BLaER1 (cell line): ENCODE measurements at regions not wholly inside any gene's neighbourhood (a gene's known extent, or its start where the extent isn't known, plus 50 kb on each side); places are given as distances from the start of the nearest gene placed in this dataset.

ENCODE experiments used
- H3K27ac ChIP-seq: shearing (Covaris generic); formaldehyde crosslinking; 2 replicates; pipeline ENCODE4 v1.8.1; 2022
- H3K27me3 ChIP-seq: shearing (Covaris generic); formaldehyde crosslinking; 2 replicates; pipeline ENCODE4 v1.8.1; 2022
- H3K36me3 ChIP-seq: shearing (Covaris generic); formaldehyde crosslinking; 2 replicates; pipeline ENCODE4 v1.8.1; 2022
- H3K4me1 ChIP-seq: shearing (Covaris generic); formaldehyde crosslinking; 2 replicates; pipeline ENCODE4 v1.8.1; 2022
- H3K4me2 ChIP-seq: shearing (Covaris generic); formaldehyde crosslinking; 2 replicates; pipeline ENCODE4 v1.8.1; 2022
- H3K4me3 ChIP-seq: shearing (Covaris generic); formaldehyde crosslinking; 2 replicates; pipeline ENCODE4 v1.8.1; 2022
- H3K9ac ChIP-seq: shearing (Covaris generic); formaldehyde crosslinking; 2 replicates; pipeline ENCODE4 v1.8.1; 2022
- H3K9me3 ChIP-seq: shearing (Covaris generic); formaldehyde crosslinking; 2 replicates; pipeline ENCODE4 v1.8.1; 2022
- H4K20me1 ChIP-seq: shearing (Covaris generic); formaldehyde crosslinking; 2 replicates; pipeline ENCODE4 v1.8.1; 2022
- Cebpa-rat ChIP-seq: shearing (Covaris generic); IDR thresholded peaks from 2 replicates; pipeline ENCODE4 v1.8.1; 2022

DNA sequence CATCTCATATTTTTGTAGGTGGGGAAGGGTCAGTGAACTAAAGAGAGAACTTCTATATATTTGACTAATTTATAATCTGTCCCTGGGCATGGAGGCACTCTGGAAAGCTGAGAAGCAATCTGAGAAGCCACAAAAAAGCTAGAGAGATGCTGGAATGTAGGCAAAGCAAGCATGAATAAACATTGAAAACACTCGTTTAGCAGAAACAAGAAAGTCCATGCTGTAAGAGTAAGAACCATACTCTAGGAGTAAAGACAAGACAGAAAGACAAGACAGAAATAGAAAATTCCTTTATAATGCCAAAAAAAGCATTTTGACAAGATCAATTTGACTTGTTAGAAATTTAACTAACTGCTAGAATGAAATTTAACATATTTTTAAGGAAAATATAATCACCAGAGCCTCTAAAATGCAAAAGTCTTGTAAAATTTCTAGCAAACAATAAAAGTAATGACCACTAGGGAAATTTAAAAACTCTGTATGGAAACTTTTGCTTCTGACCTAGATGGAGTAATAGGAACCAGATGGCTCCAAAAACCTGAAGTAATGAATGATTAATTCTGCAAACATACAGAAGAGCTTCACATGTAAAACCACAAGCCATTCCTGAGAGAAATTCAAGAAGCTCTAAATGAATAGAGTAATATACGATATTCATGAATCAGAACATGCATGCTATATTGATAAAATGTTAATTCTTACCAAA, 625.7 kb upstream of the PTCHD4 start:
- no peaks in the 10 kb centered on the region for H3K27me3 ChIP-seq
- no peaks in the 10 kb centered on the region for H4K20me1 ChIP-seq
- H3K9me3 ChIP-seq: peaks cover 2% of the 10 kb centered on the region; the same call in 1 of the 2 replicates
- no peak overlapping the region for H3K4me2 ChIP-seq
- no peak overlapping the region for H3K9ac ChIP-seq
- no peak for TF ChIP-seq Cebpa-rat
- no peaks in the 10 kb centered on the region for H3K36me3 ChIP-seq
- no peak overlapping the region for H3K27ac ChIP-seq
- no peaks in the 10 kb centered on the region for H3K4me1 ChIP-seq
- H3K4me3 ChIP-seq: no peak overlapping the region

- Histone ChIP-seq H3K9me3 (peaks cover 9% of the 10 kb centered on the region; the same call in 1 of the 2 replicates), H3K27ac (no peak overlapping the region), H3K4me3 (no peak overlapping the region), H3K27me3 (no peaks in the 10 kb centered on the region), H3K4me1 (no peaks in the 10 kb centered on the region), H4K20me1 (no peaks in the 10 kb centered on the region), H3K36me3 (no peaks in the 10 kb centered on the region), H3K9ac (no peak overlapping the region), H3K4me2 (no peak overlapping the region)
- no peak for TF ChIP-seq Cebpa-rat
Observed at GRCh38 chr6:48735846-48736245, 624.8 kb upstream of the PTCHD4 start.

- H3K4me1 ChIP-seq: no peaks in the 10 kb centered on the region
- H4K20me1 ChIP-seq: no peaks in the 10 kb centered on the region
- peaks cover 9% of the 10 kb centered on the region; the same call in 1 of the 2 replicates for H3K9me3 ChIP-seq
- no peaks in the 10 kb centered on the region for H3K36me3 ChIP-seq
- H3K9ac ChIP-seq: no peak overlapping the region
- no peak overlapping the region for H3K4me2 ChIP-seq
- H3K4me3 ChIP-seq: no peak overlapping the region
- no peak overlapping the region for H3K27ac ChIP-seq
- TF ChIP-seq Cebpa-rat: no peak
- no peaks in the 10 kb centered on the region for H3K27me3 ChIP-seq
Observed at GRCh38 chr6:48733581-48733980, 622.6 kb upstream of the PTCHD4 start.

- Histone ChIP-seq H3K27ac (no peak overlapping the region), H3K9ac (no peak overlapping the region), H3K9me3 (no peaks in the 10 kb centered on the region), H4K20me1 (no peaks in the 10 kb centered on the region), H3K36me3 (no peaks in the 10 kb centered on the region), H3K4me3 (no peak overlapping the region), H3K27me3 (no peaks in the 10 kb centered on the region), H3K4me2 (peak overlapping the region; percentile 41), H3K4me1 (peaks cover 15% of the 10 kb centered on the region)
- no peak for TF ChIP-seq Cebpa-rat
Observed at GRCh38 chr6:48714699-48715098, 603.7 kb upstream of the PTCHD4 start.

- no peak overlapping the region for H3K9ac ChIP-seq
- H3K4me2 ChIP-seq: peak overlapping the region; percentile 41
- H3K27ac ChIP-seq: no peak overlapping the region
- H3K36me3 ChIP-seq: no peaks in the 10 kb centered on the region
- peaks cover 15% of the 10 kb centered on the region for H3K4me1 ChIP-seq
- no peaks in the 10 kb centered on the region for H4K20me1 ChIP-seq
- H3K4me3 ChIP-seq: no peak overlapping the region
- H3K27me3 ChIP-seq: no peaks in the 10 kb centered on the region
- no peaks in the 10 kb centered on the region for H3K9me3 ChIP-seq
- no peak for TF ChIP-seq Cebpa-rat
Observed at GRCh38 chr6:48714250-48714649, 603.3 kb upstream of the PTCHD4 start.

DNA sequence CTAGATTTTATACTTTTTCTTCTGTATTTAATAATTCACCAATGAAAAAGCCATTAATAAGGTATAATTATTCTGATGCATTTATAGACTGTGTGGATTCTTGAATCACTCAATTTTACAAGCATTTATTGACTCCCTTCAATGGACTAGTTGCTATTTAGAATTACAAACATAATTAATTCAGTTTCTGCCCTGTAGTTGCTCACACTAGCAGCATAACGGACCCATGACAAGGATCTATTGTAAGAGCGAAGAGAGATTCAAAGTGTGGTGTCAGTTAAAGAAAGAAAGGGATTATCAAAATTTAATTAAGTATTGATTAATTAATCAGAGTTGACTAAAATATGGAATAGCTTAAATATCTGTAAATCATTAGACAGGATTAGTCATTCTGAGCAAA, 602.6 kb upstream of the PTCHD4 start:
- no peaks in the 10 kb centered on the region for H4K20me1 ChIP-seq
- no peaks in the 10 kb centered on the region for H3K27me3 ChIP-seq
- peak overlapping the region; percentile 41 for H3K4me2 ChIP-seq
- H3K27ac ChIP-seq: no peak overlapping the region
- no peaks in the 10 kb centered on the region for H3K36me3 ChIP-seq
- no peak overlapping the region for H3K4me3 ChIP-seq
- peaks cover 15% of the 10 kb centered on the region for H3K4me1 ChIP-seq
- H3K9me3 ChIP-seq: no peaks in the 10 kb centered on the region
- no peak for TF ChIP-seq Cebpa-rat
- no peak overlapping the region for H3K9ac ChIP-seq

GRCh38 chr6:48706310-48706709, 595.3 kb upstream of the PTCHD4 start:
- Histone ChIP-seq H3K27ac (no peak overlapping the region), H3K9ac (no peak overlapping the region), H3K4me1 (no peaks in the 10 kb centered on the region), H4K20me1 (no peaks in the 10 kb centered on the region), H3K27me3 (no peaks in the 10 kb centered on the region), H3K4me2 (no peak overlapping the region), H3K4me3 (no peak overlapping the region), H3K9me3 (no peaks in the 10 kb centered on the region), H3K36me3 (no peaks in the 10 kb centered on the region)
- no peak for TF ChIP-seq Cebpa-rat

GRCh38 chr6:48701572-48701971, 590.6 kb upstream of the PTCHD4 start:
- Histone ChIP-seq H4K20me1 (no peaks in the 10 kb centered on the region), H3K4me2 (no peak overlapping the region), H3K4me1 (peaks cover 6% of the 10 kb centered on the region; the same call in 1 of the 2 replicates), H3K36me3 (no peaks in the 10 kb centered on the region), H3K4me3 (no peak overlapping the region), H3K9me3 (no peaks in the 10 kb centered on the region), H3K27me3 (no peaks in the 10 kb centered on the region), H3K27ac (no peak overlapping the region), H3K9ac (no peak overlapping the region)
- no peak for TF ChIP-seq Cebpa-rat

DNA sequence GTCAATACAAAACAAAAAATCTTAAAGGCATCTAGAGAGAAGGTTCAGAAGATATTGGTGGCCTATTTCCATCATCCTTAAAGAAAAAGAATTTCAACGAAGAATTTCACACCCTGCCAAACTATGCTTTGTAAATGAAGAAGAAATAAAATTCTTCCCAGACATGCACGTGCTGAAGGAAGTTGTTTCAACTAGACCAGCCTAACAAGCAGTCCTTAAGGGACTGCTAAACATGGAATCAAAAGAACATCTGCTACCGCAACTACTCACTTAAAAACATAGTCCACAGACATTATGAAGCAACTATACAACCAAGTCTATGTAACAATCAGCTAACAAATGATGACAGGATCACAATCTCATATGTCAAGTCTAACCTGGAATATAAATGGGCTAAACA, 584.9 kb upstream of the PTCHD4 start:
- TF ChIP-seq Cebpa-rat: no peak
- peaks cover 21% of the 10 kb centered on the region for H3K9me3 ChIP-seq
- no peaks in the 10 kb centered on the region for H4K20me1 ChIP-seq
- H3K4me1 ChIP-seq: peaks cover 6% of the 10 kb centered on the region; the same call in 1 of the 2 replicates
- no peak overlapping the region for H3K9ac ChIP-seq
- no peak overlapping the region for H3K4me2 ChIP-seq
- H3K27me3 ChIP-seq: no peaks in the 10 kb centered on the region
- H3K27ac ChIP-seq: no peak overlapping the region
- no peaks in the 10 kb centered on the region for H3K36me3 ChIP-seq
- H3K4me3 ChIP-seq: no peak overlapping the region

GRCh38 chr6:48691420-48691819, 580.4 kb upstream of the PTCHD4 start:
- H3K27me3 ChIP-seq: no peaks in the 10 kb centered on the region
- no peaks in the 10 kb centered on the region; the same call in 1 of the 2 replicates for H3K4me1 ChIP-seq
- no peaks in the 10 kb centered on the region for H3K36me3 ChIP-seq
- no peak overlapping the region for H3K4me2 ChIP-seq
- H3K27ac ChIP-seq: no peak overlapping the region
- H3K9ac ChIP-seq: no peak overlapping the region
- peaks cover 61% of the 10 kb centered on the region for H3K9me3 ChIP-seq
- H4K20me1 ChIP-seq: no peaks in the 10 kb centered on the region
- H3K4me3 ChIP-seq: no peak overlapping the region
- no peak for TF ChIP-seq Cebpa-rat
